ENCODE measurements at regions not wholly inside any gene's neighbourhood (a gene's known extent, or its start where the extent isn't known, plus 50 kb on each side); places are given as distances from the start of the nearest gene placed in this dataset.

- no peak overlapping the region for H3K4me2 ChIP-seq (ENCODE audit: control insufficient read depth, extremely low read depth, insufficient read depth, low read depth, low read length)
- no peak overlapping the region for H2AFZ ChIP-seq (ENCODE audit: control insufficient read depth, low read length)
- no peaks in the 10 kb centered on the region for H3K27me3 ChIP-seq (ENCODE audit: control insufficient read depth, extremely low read depth, insufficient read depth, low read length)
- DNase-seq (ENCODE audit: low read depth, low spot score): no peak
- no peaks in the 10 kb centered on the region for H4K20me1 ChIP-seq (ENCODE audit: control insufficient read depth, extremely low read depth, insufficient read depth, low read length)
- no peaks in the 10 kb centered on the region for H3K9me3 ChIP-seq (ENCODE audit: control insufficient read depth, low read depth, low read length)
- TF ChIP-seq CTCF (optimal IDR thresholded peaks at IDR 0.05 in 1 of 3, IDR thresholded peaks at IDR 0.05 in 1 of 3, conservative IDR thresholded peaks at IDR 0.05 in 1 of 3; ENCODE audit: extremely low read depth in 1 of 3, insufficient read depth in 2 of 3, low read length in 3 of 3): no peak
- no peak for TF ChIP-seq EZH2 (IDR thresholded peaks at IDR 0.05; ENCODE audit: low read length)
- no peak for FAIRE-seq
- H3K9ac ChIP-seq (ENCODE audit: control insufficient read depth, extremely low read depth, insufficient read depth, low read length): no peak overlapping the region
- H3K4me1 ChIP-seq (ENCODE audit: control insufficient read depth, extremely low read depth, insufficient read depth, low read length): peaks cover 8% of the 10 kb centered on the region
- dilution Hi-C loops (cut with MboI; ENCODE audit: extremely low pct_ligation_motif_present, low sequenced_read_pairs): no loop called here
- H3K9me1 ChIP-seq (ENCODE audit: control insufficient read depth, extremely low read depth, insufficient read depth, low read length): no peaks in the 10 kb centered on the region
- H3K79me2 ChIP-seq (ENCODE audit: control insufficient read depth, insufficient read depth, low read length): no peaks in the 10 kb centered on the region
- H3K36me3 ChIP-seq (ENCODE audit: control insufficient read depth in 2 of 2, extremely low read depth in 1 of 2, insufficient read depth in 2 of 2, low read length in 2 of 2): no peaks in the 10 kb centered on the region
- H3K27ac ChIP-seq (ENCODE audit: control insufficient read depth, insufficient read depth, low read length): no peak overlapping the region
- no peak overlapping the region for H3K4me3 ChIP-seq (ENCODE audit: control insufficient read depth in 2 of 3, extremely low read depth in 1 of 3, insufficient read depth in 2 of 3, low read depth in 1 of 3, low read length in 3 of 3)
Observed at GRCh38 chr2:225117051-225117716, 74.9 kb upstream of the DOCK10 start.

- Histone ChIP-seq H3K4me3 (ENCODE audit: control insufficient read depth in 2 of 3, extremely low read depth in 1 of 3, insufficient read depth in 2 of 3, low read depth in 1 of 3, low read length in 3 of 3) (no peak overlapping the region), H3K79me2 (ENCODE audit: control insufficient read depth, insufficient read depth, low read length) (no peaks in the 10 kb centered on the region), H2AFZ (ENCODE audit: control insufficient read depth, low read length) (no peak overlapping the region), H3K4me2 (ENCODE audit: control insufficient read depth, extremely low read depth, insufficient read depth, low read depth, low read length) (no peak overlapping the region), H3K36me3 (ENCODE audit: control insufficient read depth in 2 of 2, extremely low read depth in 1 of 2, insufficient read depth in 2 of 2, low read length in 2 of 2) (no peaks in the 10 kb centered on the region), H3K9me3 (ENCODE audit: control insufficient read depth, low read depth, low read length) (no peaks in the 10 kb centered on the region), H3K4me1 (ENCODE audit: control insufficient read depth, extremely low read depth, insufficient read depth, low read length) (peaks cover 1% of the 10 kb centered on the region), H3K9ac (ENCODE audit: control insufficient read depth, extremely low read depth, insufficient read depth, low read length) (no peak overlapping the region), H4K20me1 (ENCODE audit: control insufficient read depth, extremely low read depth, insufficient read depth, low read length) (no peaks in the 10 kb centered on the region), H3K27ac (ENCODE audit: control insufficient read depth, insufficient read depth, low read length) (no peak overlapping the region), H3K9me1 (ENCODE audit: control insufficient read depth, extremely low read depth, insufficient read depth, low read length) (no peaks in the 10 kb centered on the region), H3K27me3 (ENCODE audit: control insufficient read depth, extremely low read depth, insufficient read depth, low read length) (no peaks in the 10 kb centered on the region)
- dilution Hi-C loops (cut with MboI; ENCODE audit: extremely low pct_ligation_motif_present, low sequenced_read_pairs): no loop called here
- DNase-seq (ENCODE audit: low read depth, low spot score) (no peak), FAIRE-seq (no peak)
- TF ChIP-seq EZH2 (IDR thresholded peaks at IDR 0.05; ENCODE audit: low read length) (no peak), CTCF (optimal IDR thresholded peaks at IDR 0.05 in 1 of 3, IDR thresholded peaks at IDR 0.05 in 1 of 3, conservative IDR thresholded peaks at IDR 0.05 in 1 of 3; ENCODE audit: extremely low read depth in 1 of 3, insufficient read depth in 2 of 3, low read length in 3 of 3) (no peak)
Observed at GRCh38 chr2:225114786-225115323, 72.6 kb upstream of the DOCK10 start.

Data from keratinocyte (primary cell).